GM19035 (cell line): ENCODE measurements at regions not wholly inside any gene's neighbourhood (a gene's known extent, or its start where the extent isn't known, plus 50 kb on each side); places are given as distances from the start of the nearest gene placed in this dataset.

Source experiments
- ATAC-seq: cut with Tn5 transposase; IDR thresholded peaks from one replicate; pipeline ENCODE4 v1.9.1; 2021; ENCODE audit not compliant: unreplicated experiment

- ATAC-seq, result no peak
Measured at GRCh38 chr2:128983094-128983493, 664.4 kb upstream of the HS6ST1 start.

- no peak for ATAC-seq
Measured at GRCh38 chr2:128984081-128984480, 665.4 kb upstream of the HS6ST1 start.

GRCh38 chr2:128984855-128985254 is 666.2 kb upstream of the HS6ST1 start:
- no peak for ATAC-seq

GRCh38 chr2:128986026-128986715 is 667.5 kb upstream of the HS6ST1 start:
- no peak for ATAC-seq

- ATAC-seq, result no peak
Measured at GRCh38 chr2:128986867-128987268, 668.2 kb upstream of the HS6ST1 start.

- ATAC-seq, result no peak
Measured at GRCh38 chr2:128988326-128988725, 669.7 kb upstream of the HS6ST1 start.

GRCh38 chr2:128988967-128989366 is 670.3 kb upstream of the HS6ST1 start:
- no peak for ATAC-seq

- ATAC-seq, result no peak
Measured at GRCh38 chr2:128995086-128995485, 676.4 kb upstream of the HS6ST1 start.

GRCh38 chr2:128996078-128996477 is 677.4 kb upstream of the HS6ST1 start:
- ATAC-seq, result no peak

- no peak for ATAC-seq
Measured at GRCh38 chr2:128997166-128997866, 678.6 kb upstream of the HS6ST1 start.

GRCh38 chr2:129001926-129002325 is 683.3 kb upstream of the HS6ST1 start:
- no peak for ATAC-seq

GRCh38 chr2:129002751-129003150 is 684.1 kb upstream of the HS6ST1 start:
- ATAC-seq, result no peak

- no peak for ATAC-seq
Measured at GRCh38 chr2:129004485-129004884, 685.8 kb upstream of the HS6ST1 start.

GRCh38 chr2:129004940-129005490 is 686.3 kb upstream of the HS6ST1 start:
- no peak for ATAC-seq

- no peak for ATAC-seq
Measured at GRCh38 chr2:129006135-129006886, 687.6 kb upstream of the HS6ST1 start.

GRCh38 chr2:129006901-129007300 is 688.2 kb upstream of the HS6ST1 start:
- ATAC-seq, result no peak

GRCh38 chr2:129008055-129008880 is 689.6 kb upstream of the HS6ST1 start:
- ATAC-seq, result no peak

GRCh38 chr2:129008881-129009554 is 690.4 kb upstream of the HS6ST1 start:
- no peak for ATAC-seq

GRCh38 chr2:129009555-129010146 is 691.0 kb upstream of the HS6ST1 start:
- ATAC-seq, result no peak

GRCh38 chr2:129010262-129010661 is 691.6 kb upstream of the HS6ST1 start:
- ATAC-seq, result no peak
